GM21619 (cell line): ENCODE measurements at regions not wholly inside any gene's neighbourhood (a gene's known extent, or its start where the extent isn't known, plus 50 kb on each side); places are given as distances from the start of the nearest gene placed in this dataset.
"Not testable (repeated sequence)": the region's sequence is repeated elsewhere in the genome, so short reads cannot be mapped to it uniquely, and the experiment has no call there.

Experiments
- ATAC-seq: cut with Tn5 transposase; IDR thresholded peaks from one replicate; pipeline ENCODE4 v1.9.1; 2021; ENCODE audit not compliant: unreplicated experiment

DNA sequence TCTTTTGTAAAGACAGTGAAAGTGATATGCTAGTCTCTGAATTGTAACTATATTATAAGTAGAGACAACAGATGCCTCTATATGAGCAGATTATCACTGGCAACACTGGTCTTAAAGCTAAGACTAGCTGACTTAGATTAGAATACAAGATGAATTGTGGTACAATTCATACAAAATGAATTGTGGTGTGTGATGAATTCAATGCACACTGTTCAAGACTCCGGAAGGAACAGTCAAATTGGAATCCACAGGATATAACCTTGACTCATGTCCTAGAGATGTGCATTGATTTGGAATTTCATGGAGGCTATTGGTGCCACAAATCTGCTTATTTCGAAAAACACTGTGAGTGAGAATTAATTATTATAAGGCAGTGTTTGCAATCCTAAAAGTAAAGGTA is 701.8 kb downstream of the PCDH7 start:
- no peak for ATAC-seq

GRCh38 chr4:31427691-31428090 is 707.5 kb downstream of the PCDH7 start:
- no peak for ATAC-seq

DNA sequence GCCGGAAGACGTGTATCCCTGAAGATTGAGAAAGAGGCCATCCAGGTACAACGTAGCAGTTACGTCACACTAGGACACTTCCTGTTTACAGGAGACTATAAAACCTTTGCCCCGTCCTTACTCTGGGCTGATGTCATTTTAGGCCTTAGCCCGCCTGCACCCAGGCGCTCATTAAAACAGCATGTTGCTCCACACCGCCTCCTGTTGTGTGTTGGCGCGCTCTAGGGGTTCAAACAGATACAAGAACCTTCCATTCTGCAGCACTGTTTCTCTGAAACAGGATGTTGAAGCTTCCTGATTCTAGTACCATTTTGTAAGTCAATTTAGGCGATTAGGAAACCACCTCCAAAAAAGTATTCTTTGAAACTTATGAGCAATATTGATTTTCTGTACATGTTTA is 722.1 kb downstream of the PCDH7 start:
- ATAC-seq, result no peak

DNA sequence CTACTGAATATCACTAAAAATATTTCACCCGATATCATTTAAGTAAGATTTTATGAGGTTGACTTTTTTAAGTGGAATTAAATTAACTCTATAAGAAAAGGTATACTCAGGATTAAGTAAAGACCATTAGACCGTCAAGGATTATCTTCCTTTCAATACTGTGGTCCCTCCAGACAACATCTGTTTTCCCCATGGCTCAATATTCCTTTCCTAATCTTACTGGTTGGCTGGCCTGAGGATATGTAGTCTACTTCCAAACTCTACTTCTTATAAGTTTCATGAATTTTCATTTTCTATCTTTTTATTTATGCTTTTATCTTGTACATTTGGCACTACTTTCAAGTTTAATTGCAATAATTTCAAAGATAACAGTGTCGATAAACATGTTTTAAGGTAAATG is 725.4 kb downstream of the PCDH7 start:
- ATAC-seq, result no peak

DNA sequence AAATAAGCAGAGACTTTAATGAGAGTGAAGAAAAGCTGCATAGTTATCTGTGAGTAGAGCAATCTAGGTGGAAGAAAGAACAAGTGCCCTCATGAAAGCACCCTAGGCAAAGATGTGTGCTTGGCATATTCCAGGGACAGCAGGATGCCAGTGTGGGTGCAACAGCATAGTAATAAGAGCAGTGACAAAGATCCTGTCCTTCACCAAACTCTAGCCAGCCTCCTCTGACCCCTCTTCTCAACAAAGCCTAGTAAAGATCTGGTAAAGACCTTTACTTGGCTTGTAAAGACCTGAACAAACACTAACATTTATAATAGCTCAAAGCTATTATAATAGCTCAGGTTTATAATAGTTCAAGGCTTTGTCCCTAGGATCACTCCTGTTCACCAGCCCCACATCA is 735.4 kb downstream of the PCDH7 start:
- no peak for ATAC-seq

DNA sequence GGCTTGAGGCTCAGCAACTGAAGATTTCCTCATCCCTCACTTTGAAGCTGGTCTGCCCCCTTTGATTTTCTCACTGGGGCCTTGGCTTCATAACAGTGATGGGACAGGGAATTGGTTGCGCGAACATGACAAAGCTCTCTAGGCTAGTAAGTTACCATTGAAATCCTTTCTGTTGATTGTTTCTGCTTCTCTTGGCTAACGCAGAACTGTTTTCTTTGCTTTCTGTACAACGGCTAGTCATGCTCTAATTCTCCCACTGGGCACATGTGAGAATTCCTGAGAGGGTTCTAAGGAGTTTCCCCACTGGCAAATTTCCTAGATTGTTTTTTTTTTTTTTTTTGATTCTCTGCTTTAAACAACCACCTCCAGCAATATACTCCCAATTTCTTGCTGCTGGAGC is 738.6 kb downstream of the PCDH7 start:
- no peak for ATAC-seq

DNA sequence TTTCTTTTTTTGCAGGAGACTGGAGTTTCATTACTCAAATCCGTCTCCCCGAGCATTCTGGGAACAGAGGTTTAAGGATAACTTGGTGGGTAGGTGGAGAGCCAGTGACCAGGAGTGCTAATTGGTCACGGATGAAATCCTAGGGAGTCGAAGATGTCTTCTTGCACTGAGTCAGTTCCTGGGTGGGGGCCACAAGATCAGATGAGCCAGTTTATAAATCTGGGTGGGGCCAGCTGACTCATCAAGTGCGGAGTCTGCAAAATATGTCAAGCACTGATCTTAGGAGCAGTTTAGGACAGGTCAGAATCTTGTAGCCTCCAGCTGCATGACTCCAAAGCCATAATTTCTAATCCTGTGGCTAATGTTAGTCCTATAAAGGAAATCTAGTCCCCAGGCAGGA is 741.3 kb downstream of the PCDH7 start:
- ATAC-seq, result no peak

- no peak for ATAC-seq
Observed at GRCh38 chr4:31467781-31468180, 747.6 kb downstream of the PCDH7 start.

DNA sequence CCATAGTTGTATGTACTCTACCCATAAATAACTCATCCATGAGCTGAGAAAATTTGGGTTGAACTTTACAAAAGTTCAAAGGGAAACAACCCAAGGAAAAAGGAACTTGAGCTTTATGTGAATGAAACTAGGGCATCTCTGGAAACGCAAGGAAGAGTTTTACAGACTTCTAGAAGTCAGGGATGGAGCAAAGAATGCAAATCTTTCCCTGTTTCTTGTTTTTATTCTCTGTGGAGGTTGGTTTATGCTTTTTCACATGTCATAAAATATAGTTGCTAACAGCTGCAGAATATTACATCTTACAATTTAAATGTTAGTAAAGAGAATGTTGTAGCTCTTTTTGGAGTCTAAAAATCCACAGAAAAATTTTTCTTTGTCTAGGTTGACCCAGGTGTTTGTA is 754.1 kb downstream of the PCDH7 start:
- ATAC-seq, result no peak

DNA sequence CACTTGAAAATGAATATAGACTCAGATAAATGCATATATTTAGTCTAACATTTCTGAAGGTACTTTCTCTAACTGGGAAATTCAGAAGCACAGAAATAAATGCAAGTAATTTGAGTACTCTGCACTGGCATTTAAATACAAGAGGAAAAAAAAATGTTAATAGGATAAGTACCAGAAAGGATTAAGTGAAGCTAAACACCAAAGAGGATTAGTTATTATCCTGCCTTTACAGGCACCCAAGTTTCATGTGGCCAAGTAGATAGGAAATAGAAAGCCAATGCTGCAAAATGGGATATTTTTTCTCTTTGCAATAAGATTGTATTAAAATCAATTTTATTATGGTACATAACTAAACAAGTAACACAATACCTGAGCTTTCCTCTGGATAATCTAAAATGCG is 762.5 kb downstream of the PCDH7 start:
- no peak for ATAC-seq

DNA sequence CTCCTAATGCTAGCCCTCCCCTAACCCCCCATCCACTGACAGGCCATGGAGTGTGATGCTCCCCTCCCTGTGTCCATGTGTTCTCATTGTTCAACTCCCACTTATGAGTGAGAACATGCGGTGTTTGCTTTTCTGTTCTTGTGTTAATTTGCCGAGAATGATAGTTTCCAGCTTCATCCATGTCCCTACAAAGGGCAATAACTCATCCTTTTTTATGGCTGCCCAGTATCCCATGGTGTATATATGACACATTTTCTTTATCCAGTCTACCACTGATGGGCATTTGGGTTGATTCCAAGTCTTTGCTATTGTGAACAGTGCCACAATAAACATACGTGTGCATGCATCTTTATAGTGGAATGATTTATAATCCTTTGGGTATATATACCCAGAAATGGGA is 779.0 kb downstream of the PCDH7 start:
- ATAC-seq, result not testable (repeated sequence)

DNA sequence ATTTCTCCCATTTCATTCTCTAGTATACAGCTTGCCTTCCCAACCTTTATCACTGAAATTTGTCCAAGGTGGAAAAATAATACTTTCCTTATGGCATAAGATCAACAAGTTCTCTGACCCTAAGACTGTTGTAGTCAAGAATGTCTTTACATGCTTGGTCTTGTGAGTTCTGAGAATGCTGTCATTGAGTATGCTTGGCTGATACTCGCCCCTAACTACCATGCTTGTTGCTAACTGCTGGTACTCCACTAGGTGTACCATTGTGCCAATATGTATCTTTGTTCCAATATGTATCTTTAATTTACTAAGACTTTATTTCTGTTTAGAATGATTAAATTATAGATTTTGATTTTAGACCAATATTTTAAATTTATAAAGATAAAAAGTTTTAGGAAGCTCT is 796.4 kb downstream of the PCDH7 start:
- no peak for ATAC-seq

GRCh38 chr4:31518796-31519250 is 798.7 kb downstream of the PCDH7 start:
- no peak for ATAC-seq

- no peak for ATAC-seq
Observed at GRCh38 chr4:31530555-31530954, 810.4 kb downstream of the PCDH7 start.

GRCh38 chr4:31538877-31539276 is 818.7 kb downstream of the PCDH7 start:
- ATAC-seq, result no peak

DNA sequence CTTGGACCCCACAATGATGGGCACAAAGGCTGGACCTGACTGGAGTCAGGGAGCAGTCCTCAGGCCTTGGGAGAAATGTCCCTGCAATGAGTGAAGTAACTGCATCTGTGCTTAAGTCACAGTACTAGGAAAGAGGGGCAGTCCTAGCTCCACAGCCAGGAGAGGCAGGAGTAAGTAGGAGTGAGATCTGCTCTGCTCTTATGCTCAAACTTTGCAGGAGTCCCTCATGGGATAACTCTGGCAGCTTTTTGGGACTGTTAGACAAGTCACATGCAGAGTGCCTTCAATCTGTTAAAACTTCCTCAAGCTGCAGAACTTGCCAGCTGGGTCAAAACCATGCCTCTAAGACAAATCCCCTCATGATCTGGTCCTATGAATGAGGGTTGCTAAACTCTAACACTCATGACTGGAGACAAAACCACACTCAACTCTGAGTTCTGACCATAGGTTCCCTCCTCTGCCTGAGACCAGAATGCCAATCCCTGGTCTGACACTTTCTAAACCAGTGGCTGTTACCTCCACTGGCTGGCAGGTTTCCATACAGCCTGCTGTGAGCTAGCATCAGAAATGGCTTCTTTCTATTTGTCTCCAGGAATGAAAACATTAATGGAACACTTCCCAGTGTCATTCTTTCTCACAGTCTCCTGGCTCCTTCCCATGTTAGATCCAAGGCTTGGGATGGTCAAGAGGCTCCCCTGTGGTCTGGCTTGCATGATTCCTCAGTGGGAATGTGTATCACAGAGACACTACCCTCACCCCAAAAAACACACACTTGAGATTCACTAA is 819.3 kb downstream of the PCDH7 start:
- no peak for ATAC-seq

- ATAC-seq, result no peak
Observed at GRCh38 chr4:31545330-31545729, 825.2 kb downstream of the PCDH7 start.

GRCh38 chr4:31545755-31546154 is 825.6 kb downstream of the PCDH7 start:
- no peak for ATAC-seq

DNA sequence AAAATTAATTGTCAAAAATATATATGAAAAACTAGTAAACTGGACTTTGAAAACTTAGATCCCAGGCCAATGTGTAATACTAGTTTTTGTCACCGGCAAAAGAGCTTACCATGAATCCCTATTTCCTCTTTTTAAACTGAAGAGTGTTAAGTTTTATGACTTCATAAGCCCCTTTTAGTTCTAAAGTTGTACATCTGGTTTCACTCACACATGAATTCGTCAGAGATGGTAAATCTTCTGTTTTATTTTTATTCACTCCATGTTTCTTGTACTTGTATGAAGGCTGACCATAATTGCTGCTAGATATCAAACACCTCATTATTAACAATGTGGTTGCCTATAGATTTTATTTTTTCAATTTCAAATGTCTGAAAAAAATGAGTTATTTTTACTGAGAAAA is 827.9 kb downstream of the PCDH7 start:
- ATAC-seq, result no peak

DNA sequence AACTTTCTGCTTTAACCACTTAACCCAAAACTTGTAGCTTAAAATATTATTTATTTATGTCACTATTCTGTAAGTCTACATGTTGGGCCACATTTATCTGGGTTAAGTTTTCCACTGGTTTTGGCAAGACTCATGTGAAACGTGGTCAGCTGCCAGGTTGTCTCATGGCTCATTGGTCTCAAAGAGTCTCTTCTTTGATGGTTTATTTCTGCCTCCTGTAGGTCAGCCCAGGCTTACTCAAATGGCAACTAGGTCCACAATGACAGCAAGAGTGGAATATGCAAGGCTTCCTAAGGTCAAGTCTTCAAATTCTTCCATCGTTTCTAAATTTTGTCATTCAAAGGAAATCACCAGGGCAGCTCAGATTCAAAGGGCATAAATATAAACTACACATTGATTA is 828.7 kb downstream of the PCDH7 start:
- no peak for ATAC-seq

- no peak for ATAC-seq
Observed at GRCh38 chr4:31549256-31549655, 829.1 kb downstream of the PCDH7 start.

DNA sequence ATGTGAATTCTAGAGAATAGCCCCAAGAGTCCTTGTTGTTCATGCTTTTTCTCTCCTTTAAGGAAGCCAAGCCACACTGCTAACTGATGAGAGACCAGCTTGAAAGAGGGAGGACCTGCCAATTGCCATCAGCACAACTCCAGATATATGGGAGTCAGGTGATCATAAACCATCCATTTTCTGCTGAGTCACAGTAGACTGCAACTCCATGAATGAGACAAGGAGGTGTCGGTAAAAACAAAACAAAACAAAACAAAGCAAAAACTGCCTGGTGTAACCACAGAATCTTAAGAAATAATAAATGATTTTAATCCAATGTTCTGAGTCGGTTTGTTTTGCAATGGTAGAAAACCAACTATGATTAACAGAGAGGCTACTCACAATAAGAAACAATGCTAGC is 837.3 kb downstream of the PCDH7 start:
- no peak for ATAC-seq

DNA sequence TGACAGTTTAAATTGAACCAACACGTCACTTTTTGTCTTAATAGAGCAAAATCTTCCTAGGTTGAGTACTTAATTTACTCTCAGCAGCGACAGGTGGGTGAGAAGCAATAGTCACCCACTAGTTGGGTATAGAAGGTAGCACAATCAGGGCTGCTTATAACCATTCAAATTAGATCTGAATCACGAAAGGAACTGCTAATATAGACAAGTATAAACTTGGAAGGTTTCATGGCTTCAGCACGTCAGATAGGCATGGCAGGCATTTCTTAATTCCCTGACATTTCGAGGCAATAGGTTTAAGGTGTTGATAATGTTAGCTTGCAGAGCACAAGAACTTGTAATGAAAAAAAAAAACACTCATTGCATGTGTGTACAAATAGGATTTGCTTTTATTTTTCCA is 853.4 kb downstream of the PCDH7 start:
- no peak for ATAC-seq
